OCI-LY3 (cell line): ENCODE measurements at regions not wholly inside any gene's neighbourhood (a gene's known extent, or its start where the extent isn't known, plus 50 kb on each side); places are given as distances from the start of the nearest gene placed in this dataset.
A peak's percentile ranks its signal among the peaks of the same experiment; 100 is the strongest.

Source experiments
- H2AFZ ChIP-seq: fragments of 200-600, 300-600 bp; shearing (Covaris generic); 2 replicates; pipeline ENCODE4 v1.6.0; 2014; ENCODE audit warnings: antibody characterized with exemption, low read depth, low read length
- H3K27ac ChIP-seq: fragments of 200-600, 300-600 bp; sonication (generic); 2 replicates; pipeline ENCODE4 v1.5.1; 2014; ENCODE audit warnings: mild to moderate bottlenecking, low read length, moderate library complexity, mixed read lengths
- H3K27me3 ChIP-seq: fragments of 200-600, 300-600 bp; sonication (generic); 2 replicates; pipeline ENCODE4 v1.6.1; 2014; ENCODE audit warnings: low read depth, low read length, mixed read lengths
- H3K36me3 ChIP-seq: fragments of 200-600, 300-600 bp; sonication (generic); replicated peaks from 2 replicates; pipeline ENCODE3; 2014; ENCODE audit warnings: low read depth, low read length, mixed read lengths
- H3K4me1 ChIP-seq: fragments of 300-600, 200-600 bp; sonication (generic); 2 replicates; pipeline ENCODE4 v1.6.1; 2014; ENCODE audit warnings: low read length, mixed read lengths
- H3K4me2 ChIP-seq: fragments of 200-600, 300-600 bp; sonication (generic); 2 replicates; pipeline ENCODE4 v1.6.1; 2014; ENCODE audit warnings: low read length, mixed read lengths
- H3K4me3 ChIP-seq: fragments of 300-600, 200-600 bp; sonication (generic); 2 replicates; pipeline ENCODE4 v1.5.1; 2014; ENCODE audit warnings: antibody characterized with exemption, mild to moderate bottlenecking, low read length, moderate library complexity
- H3K79me2 ChIP-seq: fragments of 300-600, 200-600 bp; shearing (Covaris generic); 2 replicates; pipeline ENCODE4 v1.6.1; 2014; ENCODE audit warnings: mild to moderate bottlenecking, low read length, mixed read lengths
- H3K9ac ChIP-seq: fragments of 300-600, 200-600 bp; shearing (Covaris generic); 2 replicates; pipeline ENCODE4 v1.6.0; 2014; ENCODE audit warnings: mild to moderate bottlenecking, low read length, moderate library complexity
- H3K9me3 ChIP-seq: fragments of 200-600, 300-600 bp; shearing (Covaris generic); 2 replicates; pipeline ENCODE4 v1.6.1; 2014; ENCODE audit warnings: low read length, mixed read lengths; ENCODE audit not compliant: insufficient read depth
- H4K20me1 ChIP-seq: fragments of 200-600, 300-600 bp; sonication (generic); 2 replicates; pipeline ENCODE4 v1.6.1; 2016; ENCODE audit warnings: low read length, mixed read lengths; ENCODE audit not compliant: insufficient read depth
- EZH2phosphoT487 ChIP-seq: fragments of 200-600 bp; shearing (Covaris generic); IDR thresholded peaks from 2 replicates; pipeline ENCODE4 v1.6.1; 2018; ENCODE audit warnings: antibody characterized with exemption, mixed run types, low read depth
- TF ChIP-seq, protein P1 (sequence below): fragments of 200-600, 300-600 bp; sonication (generic); IDR thresholded peaks from 2 replicates; pipeline ENCODE4 v1.5.1; 2014; ENCODE audit warnings: antibody characterized with exemption, low read length, low read depth

GRCh38 chr21:31553926-31554325 is 105.6 kb upstream of the SOD1 start:
- TF ChIP-seq, protein P1, sequence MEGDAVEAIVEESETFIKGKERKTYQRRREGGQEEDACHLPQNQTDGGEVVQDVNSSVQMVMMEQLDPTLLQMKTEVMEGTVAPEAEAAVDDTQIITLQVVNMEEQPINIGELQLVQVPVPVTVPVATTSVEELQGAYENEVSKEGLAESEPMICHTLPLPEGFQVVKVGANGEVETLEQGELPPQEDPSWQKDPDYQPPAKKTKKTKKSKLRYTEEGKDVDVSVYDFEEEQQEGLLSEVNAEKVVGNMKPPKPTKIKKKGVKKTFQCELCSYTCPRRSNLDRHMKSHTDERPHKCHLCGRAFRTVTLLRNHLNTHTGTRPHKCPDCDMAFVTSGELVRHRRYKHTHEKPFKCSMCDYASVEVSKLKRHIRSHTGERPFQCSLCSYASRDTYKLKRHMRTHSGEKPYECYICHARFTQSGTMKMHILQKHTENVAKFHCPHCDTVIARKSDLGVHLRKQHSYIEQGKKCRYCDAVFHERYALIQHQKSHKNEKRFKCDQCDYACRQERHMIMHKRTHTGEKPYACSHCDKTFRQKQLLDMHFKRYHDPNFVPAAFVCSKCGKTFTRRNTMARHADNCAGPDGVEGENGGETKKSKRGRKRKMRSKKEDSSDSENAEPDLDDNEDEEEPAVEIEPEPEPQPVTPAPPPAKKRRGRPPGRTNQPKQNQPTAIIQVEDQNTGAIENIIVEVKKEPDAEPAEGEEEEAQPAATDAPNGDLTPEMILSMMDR: no peak
- TF ChIP-seq EZH2phosphoT487: no peak
- Histone ChIP-seq H3K4me2 (peak overlapping the region; percentile 60; the same call in 1 of the 2 replicates), H3K36me3 (no peaks in the 10 kb centered on the region), H3K4me1 (peaks cover 23% of the 10 kb centered on the region), H3K27ac (no peak overlapping the region), H3K9me3 (no peaks in the 10 kb centered on the region), H3K79me2 (no peaks in the 10 kb centered on the region), H3K9ac (no peak overlapping the region), H3K27me3 (peaks cover 27% of the 10 kb centered on the region), H4K20me1 (peaks cover 5% of the 10 kb centered on the region; the same call in 1 of the 2 replicates), H3K4me3 (no peak overlapping the region), H2AFZ (no peak overlapping the region)

- H3K9me3 ChIP-seq: no peaks in the 10 kb centered on the region
- no peak overlapping the region for H3K4me3 ChIP-seq
- no peaks in the 10 kb centered on the region for H3K79me2 ChIP-seq
- peaks cover 27% of the 10 kb centered on the region for H3K27me3 ChIP-seq
- no peak overlapping the region for H3K27ac ChIP-seq
- no peak overlapping the region for H3K9ac ChIP-seq
- no peak overlapping the region for H3K4me2 ChIP-seq
- TF ChIP-seq, protein P1: no peak
- TF ChIP-seq EZH2phosphoT487: no peak
- H3K36me3 ChIP-seq: no peaks in the 10 kb centered on the region
- no peak overlapping the region for H2AFZ ChIP-seq
- peaks cover 23% of the 10 kb centered on the region for H3K4me1 ChIP-seq
- H4K20me1 ChIP-seq: peaks cover 5% of the 10 kb centered on the region; the same call in 1 of the 2 replicates
Observed at GRCh38 chr21:31553461-31553860, 106.0 kb upstream of the SOD1 start.

DNA sequence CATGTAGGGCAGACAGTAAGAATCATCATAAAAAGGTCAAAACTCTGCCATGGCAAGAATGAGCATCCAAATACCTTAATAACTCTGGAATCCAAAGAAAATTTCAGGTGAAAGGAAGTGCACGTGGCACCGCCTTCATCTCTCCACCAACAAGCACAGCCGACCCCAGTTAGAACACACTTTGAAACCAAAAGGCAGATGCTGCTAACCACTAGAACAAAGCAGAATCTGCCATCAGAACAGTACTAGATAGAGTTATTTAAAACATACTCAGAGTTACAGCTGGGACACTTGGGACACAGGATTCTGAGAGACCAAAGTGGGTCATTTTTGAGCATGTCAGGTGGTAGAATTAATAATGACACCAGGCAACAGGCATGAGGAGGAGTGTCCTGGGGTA is 106.7 kb upstream of the SOD1 start:
- no peak overlapping the region for H3K4me2 ChIP-seq
- H4K20me1 ChIP-seq: peaks cover 5% of the 10 kb centered on the region; the same call in 1 of the 2 replicates
- H3K27ac ChIP-seq: no peak overlapping the region
- no peak overlapping the region for H2AFZ ChIP-seq
- H3K9me3 ChIP-seq: no peaks in the 10 kb centered on the region
- H3K36me3 ChIP-seq: no peaks in the 10 kb centered on the region
- H3K79me2 ChIP-seq: no peaks in the 10 kb centered on the region
- H3K9ac ChIP-seq: no peak overlapping the region
- TF ChIP-seq, protein P1: no peak
- TF ChIP-seq EZH2phosphoT487: no peak
- peaks cover 27% of the 10 kb centered on the region for H3K27me3 ChIP-seq
- no peak overlapping the region for H3K4me3 ChIP-seq
- peaks cover 23% of the 10 kb centered on the region for H3K4me1 ChIP-seq

- H3K36me3 ChIP-seq: no peaks in the 10 kb centered on the region
- TF ChIP-seq, protein P1: no peak
- TF ChIP-seq EZH2phosphoT487: no peak
- peaks cover 19% of the 10 kb centered on the region for H3K4me1 ChIP-seq
- H4K20me1 ChIP-seq: no peaks in the 10 kb centered on the region
- H3K27me3 ChIP-seq: peaks cover 11% of the 10 kb centered on the region
- no peaks in the 10 kb centered on the region for H3K79me2 ChIP-seq
- H3K27ac ChIP-seq: no peak overlapping the region
- no peaks in the 10 kb centered on the region for H3K9me3 ChIP-seq
- no peak overlapping the region for H3K4me3 ChIP-seq
- no peak overlapping the region for H3K4me2 ChIP-seq
- H3K9ac ChIP-seq: no peak overlapping the region
- no peak overlapping the region for H2AFZ ChIP-seq
Observed at GRCh38 chr21:31550070-31550469, 109.4 kb upstream of the SOD1 start.
